OCI-LY1 (cell line): ENCODE measurements at regions not wholly inside any gene's neighbourhood (a gene's known extent, or its start where the extent isn't known, plus 50 kb on each side); places are given as distances from the start of the nearest gene placed in this dataset.

ENCODE experiments used
- H2AFZ ChIP-seq: fragments of 200-600 bp; sonication (generic), shearing (Covaris generic); 2 replicates; pipeline ENCODE4 v1.6.0; 2014; ENCODE audit warnings: antibody characterized with exemption, mild to moderate bottlenecking, low read length
- H3F3A ChIP-seq: fragments of 200-600 bp; sonication (generic), shearing (Covaris generic); 2 replicates; pipeline ENCODE4 v1.6.0; 2014; ENCODE audit warnings: mild to moderate bottlenecking, antibody characterized with exemption, low read length, moderate library complexity; ENCODE audit not compliant: insufficient read depth
- H3K27ac ChIP-seq: fragments of 200-600 bp; sonication (generic); 2 replicates; pipeline ENCODE4 v1.5.1; 2014; ENCODE audit warnings: low read length, mixed run types, mild to moderate bottlenecking, low read depth; ENCODE audit not compliant: poor library complexity, severe bottlenecking
- H3K27me3 ChIP-seq: fragments of 200-600 bp; sonication (generic); 2 replicates; pipeline ENCODE4 v1.6.0; 2014; ENCODE audit warnings: antibody characterized with exemption, mild to moderate bottlenecking, low read length, moderate library complexity; ENCODE audit not compliant: insufficient read depth
- H3K36me3 ChIP-seq: fragments of 200-600 bp; sonication (generic); 2 replicates; pipeline ENCODE4 v1.6.1; 2014; ENCODE audit warnings: mild to moderate bottlenecking, antibody characterized with exemption, low read length, moderate library complexity, mixed read lengths; ENCODE audit not compliant: insufficient read depth
- H3K4me1 ChIP-seq: fragments of 200-600 bp; sonication (generic); 2 replicates; pipeline ENCODE4 v1.5.1; 2014; ENCODE audit warnings: mild to moderate bottlenecking, low read length, moderate library complexity; ENCODE audit not compliant: insufficient read depth, severe bottlenecking
- H3K4me2 ChIP-seq: fragments of 200-600 bp; sonication (generic), shearing (Covaris generic); 2 replicates; pipeline ENCODE4 v1.6.1; 2014; ENCODE audit warnings: low read length
- H3K4me3 ChIP-seq: fragments of 200-600 bp; sonication (generic); 2 replicates; pipeline ENCODE4 v1.5.1; 2014; ENCODE audit warnings: low read length, low read depth, mild to moderate bottlenecking, mixed read lengths; ENCODE audit not compliant: poor library complexity, severe bottlenecking
- H3K79me2 ChIP-seq: fragments of 200-600 bp; shearing (Covaris generic); 2 replicates; pipeline ENCODE4 v1.6.1; 2016; ENCODE audit warnings: mixed run types, low read length, mixed read lengths; ENCODE audit not compliant: insufficient read depth
- H3K9ac ChIP-seq: fragments of 200-600 bp; sonication (generic), shearing (Covaris generic); 2 replicates; pipeline ENCODE4 v1.6.1; 2014; ENCODE audit warnings: mild to moderate bottlenecking, low read length, mixed read lengths
- H3K9me2 ChIP-seq: fragments of 200-600 bp; sonication (generic), shearing (Covaris generic); 2 replicates; pipeline ENCODE4 v1.6.1; 2014; ENCODE audit warnings: low read depth, mild to moderate bottlenecking, low read length, mixed read lengths
- H3K9me3 ChIP-seq: fragments of 200-600 bp; shearing (Covaris generic); 2 replicates; pipeline ENCODE4 v1.6.1; 2014; ENCODE audit warnings: low read length, mixed read lengths
- H4K20me1 ChIP-seq: fragments of 200-600 bp; sonication (generic), shearing (Covaris generic); 2 replicates; pipeline ENCODE4 v1.6.0; 2016; ENCODE audit warnings: mild to moderate bottlenecking, low read length; ENCODE audit not compliant: insufficient read depth
- CTCF ChIP-seq: fragments of 200-600 bp; sonication (generic), shearing (Covaris generic); IDR thresholded peaks from 2 replicates; pipeline ENCODE4 v1.5.1; 2017; ENCODE audit warnings: mild to moderate bottlenecking, antibody characterized with exemption, low read length, moderate library complexity, mixed read lengths
- EZH2 ChIP-seq: fragments of 200-600 bp; sonication (generic), shearing (Covaris generic); IDR thresholded peaks from 2 replicates; pipeline ENCODE4 v1.8.0; 2017; ENCODE audit warnings: borderline replicate concordance, mixed run types, mild to moderate bottlenecking, antibody characterized with exemption, low read length, moderate library complexity, mixed read lengths

- Histone ChIP-seq H4K20me1 (no peaks in the 10 kb centered on the region), H3K9me2 (no peaks in the 10 kb centered on the region), H3K9ac (no peak overlapping the region), H2AFZ (no peak overlapping the region), H3K4me1 (no peaks in the 10 kb centered on the region), H3K79me2 (no peaks in the 10 kb centered on the region), H3K36me3 (no peaks in the 10 kb centered on the region), H3K27me3 (no peaks in the 10 kb centered on the region), H3F3A (no peaks in the 10 kb centered on the region), H3K4me2 (no peak overlapping the region), H3K9me3 (no peaks in the 10 kb centered on the region), H3K4me3 (no peak overlapping the region), H3K27ac (no peak overlapping the region)
- TF ChIP-seq EZH2 (no peak), CTCF (no peak)
Observed at GRCh38 chr10:4070184-4070583, 285.2 kb upstream of the KLF6 start.

GRCh38 chr10:4069491-4069890 is 284.5 kb upstream of the KLF6 start:
- TF ChIP-seq EZH2 (no peak), CTCF (no peak)
- no peaks in the 10 kb centered on the region for H3K9me2 ChIP-seq
- no peaks in the 10 kb centered on the region for H3K27me3 ChIP-seq
- no peaks in the 10 kb centered on the region for H3K4me1 ChIP-seq
- no peak overlapping the region for H3K4me3 ChIP-seq
- H3F3A ChIP-seq: no peaks in the 10 kb centered on the region
- H4K20me1 ChIP-seq: no peaks in the 10 kb centered on the region
- no peaks in the 10 kb centered on the region for H3K79me2 ChIP-seq
- H3K9me3 ChIP-seq: no peaks in the 10 kb centered on the region
- no peak overlapping the region for H3K9ac ChIP-seq
- H3K4me2 ChIP-seq: no peak overlapping the region
- H3K36me3 ChIP-seq: no peaks in the 10 kb centered on the region
- no peak overlapping the region for H3K27ac ChIP-seq
- H2AFZ ChIP-seq: no peak overlapping the region

- no peak for TF ChIP-seq CTCF
- no peak for TF ChIP-seq EZH2
- Histone ChIP-seq H3K36me3 (no peaks in the 10 kb centered on the region), H2AFZ (no peak overlapping the region), H3K27me3 (no peaks in the 10 kb centered on the region), H4K20me1 (no peaks in the 10 kb centered on the region), H3F3A (no peaks in the 10 kb centered on the region), H3K27ac (no peak overlapping the region), H3K4me2 (no peak overlapping the region), H3K9ac (no peak overlapping the region), H3K79me2 (no peaks in the 10 kb centered on the region), H3K4me3 (no peak overlapping the region), H3K4me1 (no peaks in the 10 kb centered on the region), H3K9me3 (no peaks in the 10 kb centered on the region), H3K9me2 (no peaks in the 10 kb centered on the region)
Observed at GRCh38 chr10:4068629-4069028, 283.6 kb upstream of the KLF6 start.
